HEK293 (cell line): ENCODE measurements at regions not wholly inside any gene's neighbourhood (a gene's known extent, or its start where the extent isn't known, plus 50 kb on each side); places are given as distances from the start of the nearest gene placed in this dataset.

Source experiments
- CTCF ChIA-PET: fragments of 350-600 bp; formaldehyde crosslinking; extraction: SDS; loops from one replicate; lab custom pipeline; 2021; ENCODE audit warnings: antibody characterized with exemption; lab: Yijun Ruan, JAX
- POLR2A ChIA-PET: fragments of 300-600 bp; formaldehyde crosslinking; extraction: SDS; loops from one replicate; lab custom pipeline; 2020; ENCODE audit warnings: antibody characterized with exemption, inconsistent platforms; lab: Yijun Ruan, JAX
- H3K27ac ChIP-seq: fragments of 200-500 bp; sonication (Bioruptor generic); 2 replicates; pipeline ENCODE4 v1.5.1; 2014; ENCODE audit warnings: low read depth, low read length, control low read depth, inconsistent platforms; ENCODE audit errors: extremely low read depth
- H3K36me3 ChIP-seq, 2 experiments: fragments of 200-500 bp in 1 of 2; sonication (Bioruptor generic) in 1 of 2; 1 replicate in 1 of 2; 2 replicates in 1 of 2; pipeline ENCODE4 v1.5.1; 2014 to 2017; ENCODE audit warnings: inconsistent platforms in 2 of 2, low read length in 2 of 2; ENCODE audit not compliant: control insufficient read depth in 2 of 2, insufficient read depth in 1 of 2
- H3K4me1 ChIP-seq: fragments of 200-500 bp; sonication (Bioruptor generic); 2 replicates; pipeline ENCODE4 v1.5.1; 2014; ENCODE audit warnings: mild to moderate bottlenecking, low read length, inconsistent platforms; ENCODE audit not compliant: control insufficient read depth, insufficient read depth
- H3K4me3 ChIP-seq: 2 replicates; pipeline ENCODE4 v1.5.1; 2011; ENCODE audit warnings: low read depth, mild to moderate bottlenecking, control low read depth, low read length, moderate library complexity
- H3K9me3 ChIP-seq: fragments of 200-500 bp; sonication (Bioruptor generic); 2 replicates; pipeline ENCODE4 v1.5.1; 2014; ENCODE audit warnings: low read depth, low read length, inconsistent platforms; ENCODE audit not compliant: control insufficient read depth, insufficient read depth
- EGR2 ChIP-seq: fragments of 450-650 bp; formaldehyde crosslinking; IDR thresholded peaks from 2 replicates; pipeline ENCODE4 v1.5.1; 2016; ENCODE audit warnings: low read depth, missing biosample characterization, missing genetic modification characterization
- MZF1 ChIP-seq: fragments of 450-650 bp; formaldehyde crosslinking; IDR thresholded peaks from 2 replicates; pipeline ENCODE4 v1.5.1; 2017; ENCODE audit warnings: missing biosample characterization, missing genetic modification characterization, borderline replicate concordance
- PRDM1 ChIP-seq: fragments of 450-650 bp; formaldehyde crosslinking; IDR thresholded peaks from 2 replicates; pipeline ENCODE4; 2016; ENCODE audit warnings: missing biosample characterization, missing genetic modification characterization
- TCF7L2 ChIP-seq: IDR thresholded peaks from 2 replicates; pipeline ENCODE4 v1.6.1; 2011; ENCODE audit warnings: low read depth, mild to moderate bottlenecking, inconsistent platforms, low read length, moderate library complexity, borderline replicate concordance
- TSHZ1 ChIP-seq: fragments of 450-650 bp; formaldehyde crosslinking; IDR thresholded peaks from 2 replicates; pipeline ENCODE4 v1.5.1; 2016; ENCODE audit warnings: missing biosample characterization, missing genetic modification characterization, borderline replicate concordance
- ZBTB10 ChIP-seq: fragments of 450-650 bp; formaldehyde crosslinking; IDR thresholded peaks from 2 replicates; pipeline ENCODE4 v1.5.1; 2016; ENCODE audit warnings: missing biosample characterization, missing genetic modification characterization
- ZBTB20 ChIP-seq: fragments of 450-650 bp; formaldehyde crosslinking; IDR thresholded peaks from 2 replicates; pipeline ENCODE4 v1.5.1; 2016; ENCODE audit warnings: missing biosample characterization, missing genetic modification characterization
- ZBTB26 ChIP-seq: fragments of 450-650 bp; formaldehyde crosslinking; optimal IDR thresholded peaks from 2 replicates; pipeline ENCODE3; 2016; ENCODE audit warnings: missing biosample characterization, mild to moderate bottlenecking, missing genetic modification characterization
- ZBTB44 ChIP-seq: fragments of 450-650 bp; IDR thresholded peaks from 2 replicates; pipeline ENCODE4 v1.5.1; 2018; ENCODE audit warnings: missing biosample characterization, mild to moderate bottlenecking, missing genetic modification characterization
- ZFP41 ChIP-seq: fragments of 450-650 bp; formaldehyde crosslinking; IDR thresholded peaks from 2 replicates; pipeline ENCODE4 v1.5.1; 2016; ENCODE audit warnings: missing biosample characterization, missing genetic modification characterization, borderline replicate concordance
- ZNF175 ChIP-seq: fragments of 450-650 bp; formaldehyde crosslinking; IDR thresholded peaks from 2 replicates; pipeline ENCODE4 v1.5.1; 2016; ENCODE audit warnings: missing biosample characterization, missing genetic modification characterization
- ZNF23 ChIP-seq: fragments of 450-650 bp; formaldehyde crosslinking; IDR thresholded peaks from 2 replicates; pipeline ENCODE4 v1.5.1; 2016; ENCODE audit warnings: missing biosample characterization, missing genetic modification characterization, borderline replicate concordance
- ZNF391 ChIP-seq: fragments of 450-650 bp; formaldehyde crosslinking; IDR thresholded peaks from 2 replicates; pipeline ENCODE4 v1.5.1; 2016; ENCODE audit warnings: low read depth, missing biosample characterization, missing genetic modification characterization, borderline replicate concordance
- ZNF398 ChIP-seq: fragments of 450-650 bp; formaldehyde crosslinking; IDR thresholded peaks from 2 replicates; pipeline ENCODE4 v1.5.1; 2017; ENCODE audit warnings: missing biosample characterization, missing genetic modification characterization
- ZNF423 ChIP-seq: fragments of 450-650 bp; formaldehyde crosslinking; IDR thresholded peaks from 2 replicates; pipeline ENCODE4 v1.5.1; 2016; ENCODE audit warnings: missing biosample characterization, missing genetic modification characterization
- ZNF510 ChIP-seq: fragments of 450-650 bp; formaldehyde crosslinking; IDR thresholded peaks from 2 replicates; pipeline ENCODE4 v1.5.1; 2018; ENCODE audit warnings: mild to moderate bottlenecking, missing genetic modification characterization, missing biosample characterization; ENCODE audit not compliant: insufficient replicate concordance
- ZNF548 ChIP-seq: fragments of 450-650 bp; formaldehyde crosslinking; IDR thresholded peaks from 2 replicates; pipeline ENCODE4 v1.5.1; 2016; ENCODE audit warnings: missing biosample characterization, missing genetic modification characterization
- ZNF555 ChIP-seq: fragments of 450-650 bp; formaldehyde crosslinking; conservative IDR thresholded peaks from 2 replicates; pipeline ENCODE4 v1.5.1; 2017; ENCODE audit warnings: missing biosample characterization, mild to moderate bottlenecking, missing genetic modification characterization, inconsistent platforms
- ZNF621 ChIP-seq: fragments of 450-650 bp; formaldehyde crosslinking; IDR thresholded peaks from 2 replicates; pipeline ENCODE4 v1.5.1; 2017; ENCODE audit warnings: missing biosample characterization, missing genetic modification characterization
- ZNF623 ChIP-seq: fragments of 450-650 bp; formaldehyde crosslinking; IDR thresholded peaks from 2 replicates; pipeline ENCODE4 v1.5.1; 2016; ENCODE audit warnings: missing biosample characterization, missing genetic modification characterization
- ZNF707 ChIP-seq: fragments of 450-650 bp; formaldehyde crosslinking; IDR thresholded peaks from 2 replicates; pipeline ENCODE4 v1.5.1; 2016; ENCODE audit warnings: missing biosample characterization, missing genetic modification characterization
- ZNF792 ChIP-seq: fragments of 450-650 bp; formaldehyde crosslinking; IDR thresholded peaks from 2 replicates; pipeline ENCODE4 v1.5.1; 2016; ENCODE audit warnings: missing biosample characterization, missing genetic modification characterization
- ZNF843 ChIP-seq: fragments of 450-650 bp; formaldehyde crosslinking; IDR thresholded peaks from 2 replicates; pipeline ENCODE4 v1.5.1; 2016; ENCODE audit warnings: missing biosample characterization, missing genetic modification characterization
- ZSCAN30 ChIP-seq: fragments of 450-650 bp; IDR thresholded peaks from 2 replicates; pipeline ENCODE4 v1.5.1; 2018; ENCODE audit warnings: missing biosample characterization, mild to moderate bottlenecking, missing genetic modification characterization, moderate library complexity
- ZSCAN4 ChIP-seq: fragments of 450-650 bp; formaldehyde crosslinking; IDR thresholded peaks from 2 replicates; pipeline ENCODE4 v1.5.1; 2017; ENCODE audit warnings: missing biosample characterization, missing genetic modification characterization

- H3K27ac ChIP-seq, result no peak overlapping the region
- no peak overlapping the region for H3K4me3 ChIP-seq
- no peaks in the 10 kb centered on the region for H3K9me3 ChIP-seq
- ChIA-PET CTCF (interaction anchor here (0.5 kb wide), 1 partner anchor 27 kb away, joined by 3 read pairs; no protein-coding TSS in a partner anchor), POLR2A (interaction anchor here (0.6 to 1.2 kb wide), 2 partner anchors 8 to 362 kb away, joined by 3 to 15 read pairs; no protein-coding TSS in a partner anchor)
- no peaks in the 10 kb centered on the region for H3K36me3 ChIP-seq
- no peaks in the 10 kb centered on the region for H3K4me1 ChIP-seq
- TF ChIP-seq TCF7L2 (no peak), ZFP41 (tag by site-specific recombination) (no peak), ZSCAN30 (tag by site-specific recombination) (no peak), ZNF423 (no peak), TSHZ1 (tag by site-specific recombination) (no peak), ZNF792 (no peak), ZNF391 (tag by site-specific recombination) (no peak), ZNF555 (tag by site-specific recombination) (no peak), ZNF175 (tag by site-specific recombination) (no peak), PRDM1 (tag by site-specific recombination) (no peak), ZNF23 (tag by site-specific recombination) (no peak), ZNF843 (no peak), ZNF548 (tag by site-specific recombination) (no peak), ZNF623 (tag by site-specific recombination) (no peak), EGR2 (no peak), ZBTB20 (tag by site-specific recombination) (no peak), ZNF707 (tag by site-specific recombination) (no peak), ZNF510 (no peak), ZBTB26 (tag by site-specific recombination) (no peak)
Measured at GRCh38 chr7:152587366-152587765, 88.6 kb downstream of the XRCC2 start.

GRCh38 chr7:152583006-152583405 is 92.9 kb downstream of the XRCC2 start:
- ChIA-PET CTCF (no interaction called here), POLR2A (interaction anchor here (1.0 kb wide), 1 partner anchor 11 kb away, joined by 7 read pairs; no protein-coding TSS in a partner anchor)
- no peak for TF ChIP-seq MZF1 (tag by site-specific recombination)
- TF ChIP-seq ZBTB10 (tag by site-specific recombination), result no peak
- TF ChIP-seq ZSCAN4 (tag by site-specific recombination), result no peak
- TF ChIP-seq ZNF398 (tag by site-specific recombination), result no peak
- TF ChIP-seq ZBTB44, result no peak
- no peak for TF ChIP-seq ZNF621

More at GRCh38 chr7:152583006-152583405, 92.9 kb downstream of the XRCC2 start:
- Histone ChIP-seq H3K4me3 (no peak overlapping the region), H3K36me3 (no peaks in the 10 kb centered on the region), H3K9me3 (no peaks in the 10 kb centered on the region), H3K27ac (no peak overlapping the region), H3K4me1 (no peaks in the 10 kb centered on the region)
